IPS-NIHi7 (cell line): ENCODE measurements at regions not wholly inside any gene's neighbourhood (a gene's known extent, or its start where the extent isn't known, plus 50 kb on each side); places are given as distances from the start of the nearest gene placed in this dataset.
"Not testable (repeated sequence)": the region's sequence is repeated elsewhere in the genome, so short reads cannot be mapped to it uniquely, and the experiment has no call there.

Source experiments
- DNase-seq: peaks from one replicate; pipeline ENCODE4 v3.0.0; 2012; ENCODE audit warnings: mixed read lengths; ENCODE audit errors: extremely low spot score

DNA sequence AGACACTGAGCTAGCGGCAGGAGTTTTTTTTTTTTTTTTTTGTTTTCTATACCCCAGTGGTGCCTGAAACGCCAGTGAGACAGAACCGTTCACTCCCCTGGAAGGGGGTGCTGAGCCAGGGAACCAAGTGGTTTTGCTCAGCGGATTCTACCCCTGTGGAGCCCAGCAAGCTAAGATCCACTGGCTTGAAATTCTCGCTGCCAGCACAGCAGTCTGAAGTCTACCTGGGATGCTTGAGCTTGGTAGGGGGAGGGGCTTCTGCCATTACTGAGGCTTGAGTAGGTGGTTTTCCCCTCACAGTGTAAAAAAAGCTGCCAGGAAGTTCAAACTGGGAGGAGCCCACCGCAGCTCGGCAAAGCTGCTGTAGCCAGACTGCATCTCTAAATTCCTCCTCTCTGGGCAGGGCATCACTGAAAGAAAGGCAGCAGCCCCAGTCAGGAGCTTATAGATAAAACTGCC, 173.0 kb downstream of the DMAC1 start:
- not testable (repeated sequence) for DNase-seq

DNA sequence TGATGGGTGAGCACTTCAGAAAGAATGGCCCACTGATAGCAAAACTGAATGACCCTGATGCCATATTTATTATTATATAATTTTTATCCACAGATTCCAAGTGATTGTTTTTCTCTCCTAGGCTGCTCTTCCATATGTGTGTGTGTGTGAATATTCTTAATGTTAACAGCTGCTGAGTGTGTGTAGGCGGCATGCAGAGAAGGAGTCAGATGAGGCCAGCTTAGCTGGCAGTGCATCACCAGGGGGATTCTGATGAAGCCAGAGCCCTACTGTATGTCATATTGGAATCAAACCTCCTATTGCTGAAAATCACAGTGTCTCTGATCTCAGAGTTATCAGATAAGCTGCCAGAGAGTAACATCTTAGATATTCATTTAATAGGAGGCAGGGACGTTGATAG, 177.1 kb downstream of the DMAC1 start:
- no peak for DNase-seq

DNA sequence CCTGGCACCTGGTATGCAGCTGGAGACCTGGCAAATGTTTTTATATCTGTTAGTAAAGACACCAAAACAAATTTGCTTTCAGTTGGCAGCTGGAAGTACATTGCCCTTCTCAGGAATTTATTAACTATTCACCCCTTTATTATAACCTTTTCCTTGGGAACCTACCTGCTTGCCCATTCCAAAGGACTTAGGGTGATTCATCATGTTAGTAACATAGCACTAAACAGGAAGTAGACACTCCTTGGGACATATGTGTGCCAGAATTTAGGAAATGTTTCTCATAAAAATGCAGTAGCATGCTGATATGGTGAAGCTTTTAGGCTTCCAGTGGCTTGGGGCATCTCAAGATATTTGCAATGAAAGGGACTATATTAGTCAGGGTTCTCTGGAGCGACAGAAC, 184.2 kb downstream of the DMAC1 start:
- no peak for DNase-seq

DNA sequence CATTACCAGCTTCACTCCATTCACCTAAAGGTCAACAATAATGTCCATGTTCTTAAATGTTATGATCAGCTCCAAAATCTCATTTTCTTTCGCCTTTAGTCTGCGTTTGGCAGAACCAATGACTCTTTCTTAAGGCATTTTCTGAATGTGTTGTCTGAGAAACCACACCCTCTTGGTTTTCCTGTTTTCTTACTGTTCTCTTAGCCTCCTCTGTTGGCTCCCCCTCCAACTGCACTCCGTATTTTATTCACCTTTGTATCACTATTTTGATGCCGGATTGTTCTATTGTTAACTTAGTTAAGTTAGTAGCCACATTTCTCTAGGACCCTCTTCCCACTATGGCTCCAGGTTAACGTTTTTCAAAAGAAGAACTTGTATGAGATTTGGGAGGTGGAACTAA, 185.6 kb downstream of the DMAC1 start:
- DNase-seq, result no peak

DNA sequence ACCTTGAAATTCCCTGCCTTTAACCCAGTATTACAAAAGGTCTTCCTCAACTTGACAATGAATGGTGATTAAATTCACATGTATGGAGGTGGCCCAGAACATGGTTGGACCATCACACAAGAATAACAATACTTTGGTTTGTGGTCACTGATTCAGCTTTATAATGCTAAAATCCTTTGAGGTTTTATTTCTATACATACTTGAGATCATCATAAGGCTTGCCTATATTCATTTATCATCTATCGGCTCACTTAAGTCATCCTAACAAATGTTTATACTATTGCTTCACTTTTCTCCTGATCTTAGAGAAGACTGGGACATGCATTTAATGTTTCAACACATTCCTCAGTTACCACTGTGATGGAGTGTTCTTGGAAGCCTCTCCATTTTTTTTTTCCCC, 191.3 kb downstream of the DMAC1 start:
- DNase-seq, result no peak

DNA sequence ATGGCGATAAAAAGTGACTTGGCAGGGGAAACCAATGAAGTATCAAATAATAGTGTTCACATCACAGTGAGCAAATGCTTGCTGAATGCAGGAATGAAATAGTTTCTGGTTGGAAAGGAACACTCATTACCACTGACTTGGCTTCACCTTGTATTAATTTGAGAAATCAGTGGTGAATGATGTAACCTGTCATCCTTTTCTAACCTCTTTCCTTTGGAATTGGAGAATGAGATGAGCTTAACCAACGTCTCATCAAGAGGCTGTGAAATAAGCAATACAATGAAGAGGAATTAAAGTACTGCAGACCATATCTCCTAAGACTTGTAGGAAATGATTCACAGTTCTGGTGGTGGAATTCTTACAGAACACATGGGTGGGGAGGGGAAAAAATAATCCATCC, 192.2 kb downstream of the DMAC1 start:
- no peak for DNase-seq

DNA sequence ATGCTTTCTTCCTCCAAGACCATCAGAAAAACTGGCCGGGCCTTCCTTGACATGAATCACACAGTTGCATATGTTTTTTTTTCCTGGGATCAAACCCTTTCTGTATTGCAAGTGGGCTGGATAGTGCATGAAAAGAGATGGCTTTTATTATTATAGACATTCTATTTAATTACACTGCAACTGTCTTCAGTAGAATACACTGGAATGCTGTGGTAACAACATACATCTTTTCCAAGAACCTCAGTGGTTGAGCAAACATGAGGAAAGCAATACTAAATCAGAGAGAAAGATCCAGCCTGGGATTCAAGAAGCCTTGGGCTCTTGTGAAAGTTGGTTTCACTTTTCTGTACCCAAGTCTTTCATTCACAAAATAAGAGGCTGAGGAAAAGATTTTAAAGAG, 193.0 kb downstream of the DMAC1 start:
- DNase-seq, result no peak

DNA sequence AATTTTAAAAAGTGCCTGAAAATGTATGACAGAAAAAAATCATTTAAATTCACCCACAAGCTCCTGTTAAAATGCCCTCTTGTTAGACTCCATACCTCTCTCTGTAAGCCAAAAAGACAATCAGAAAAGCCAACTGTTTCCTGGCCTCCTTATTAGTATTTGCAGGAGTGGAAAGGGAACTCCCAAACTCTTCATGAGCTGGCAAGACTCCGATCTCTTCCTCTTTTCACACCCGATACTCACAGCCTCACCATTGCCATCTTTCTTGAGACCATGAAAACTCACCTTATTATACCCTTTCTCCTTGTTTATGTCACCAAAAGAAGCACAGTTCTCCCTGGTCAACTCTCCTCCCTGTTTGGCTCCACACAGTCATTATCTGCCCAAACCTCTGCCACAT, 197.8 kb downstream of the DMAC1 start:
- DNase-seq, result no peak

DNA sequence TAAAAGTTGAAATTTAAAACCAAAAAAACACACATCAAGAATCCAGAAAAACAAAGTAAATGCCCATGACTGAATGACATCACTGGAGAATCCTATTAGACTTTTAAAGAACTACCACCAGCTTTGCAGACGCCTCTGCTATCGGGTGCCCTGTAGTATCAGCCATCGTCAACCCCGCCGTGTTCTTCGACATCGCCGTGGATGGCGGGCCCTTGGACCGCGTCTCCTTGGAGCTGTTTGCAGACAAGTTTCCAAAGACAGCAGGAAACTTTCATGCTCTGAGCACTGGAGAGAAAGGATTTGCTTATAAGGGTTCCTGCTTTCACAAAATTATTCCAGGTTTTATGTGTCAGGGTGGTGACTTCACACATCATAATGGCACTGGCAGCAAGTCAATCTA, 201.9 kb downstream of the DMAC1 start:
- DNase-seq, result no peak

DNA sequence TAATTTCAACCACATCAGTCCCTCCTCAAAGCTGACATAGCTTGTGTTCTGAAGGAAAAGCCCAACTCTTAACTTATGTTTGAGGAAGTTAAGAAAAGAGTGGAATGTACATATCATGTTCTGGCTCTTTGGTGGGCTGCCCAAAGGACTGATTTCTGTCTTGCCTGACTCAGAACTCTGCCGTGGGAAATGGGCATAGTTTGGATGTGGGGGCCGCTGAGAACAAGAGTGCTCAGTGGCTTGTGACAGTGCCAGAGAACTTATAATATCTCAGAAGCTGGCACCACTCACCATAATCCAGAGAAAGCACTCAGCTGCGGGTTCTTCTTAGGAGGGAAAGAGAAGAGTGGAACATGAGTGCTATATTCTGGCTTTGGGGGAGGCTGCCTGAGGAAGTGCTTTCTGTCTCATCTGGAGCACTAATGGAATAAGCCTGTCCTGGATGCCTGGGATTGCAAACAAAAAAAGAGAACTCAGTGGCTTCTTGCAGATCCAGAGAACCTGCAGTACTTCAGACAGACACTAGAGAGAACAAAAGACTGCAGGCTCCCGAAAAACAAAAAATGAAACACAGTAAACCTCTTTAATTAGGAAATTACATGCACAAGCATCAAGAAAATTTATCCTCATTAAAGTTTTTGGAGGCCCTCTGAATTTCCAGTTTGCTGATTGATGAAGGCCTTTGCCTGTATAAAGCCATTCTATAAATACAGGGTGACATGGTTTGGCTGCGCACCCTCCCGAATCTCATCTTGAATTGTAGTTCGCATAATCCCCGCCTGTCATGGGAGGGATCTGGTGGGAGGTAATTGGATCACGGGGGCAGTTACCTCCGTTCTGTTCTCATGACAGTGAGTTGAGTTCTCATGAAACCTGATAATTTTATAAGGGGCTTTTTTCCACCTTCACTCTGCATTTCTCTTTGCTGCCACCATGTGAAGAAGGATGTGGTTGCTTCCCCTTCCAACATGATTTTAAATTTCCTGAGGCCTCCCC, 207.0 kb downstream of the DMAC1 start:
- peak; percentile 68 for DNase-seq

DNA sequence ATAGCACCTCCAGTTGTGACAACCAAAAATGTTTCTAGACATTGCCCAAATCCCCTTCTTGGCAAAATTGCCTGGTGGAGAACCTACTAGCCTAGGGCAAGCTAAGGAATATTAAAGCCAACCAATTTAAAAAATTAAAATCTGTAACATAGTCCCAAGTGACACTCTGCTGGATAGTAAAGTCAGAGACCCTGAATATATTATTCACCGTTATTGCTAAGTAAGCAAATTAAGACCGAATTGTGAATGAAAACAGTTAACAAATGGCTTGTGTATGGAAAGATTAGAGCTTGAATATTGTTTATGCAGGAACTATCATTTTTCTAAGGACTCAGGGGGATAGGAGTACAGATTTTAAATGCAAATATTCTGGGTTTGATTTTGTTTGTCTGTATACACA, 208.1 kb downstream of the DMAC1 start:
- DNase-seq, result no peak

DNA sequence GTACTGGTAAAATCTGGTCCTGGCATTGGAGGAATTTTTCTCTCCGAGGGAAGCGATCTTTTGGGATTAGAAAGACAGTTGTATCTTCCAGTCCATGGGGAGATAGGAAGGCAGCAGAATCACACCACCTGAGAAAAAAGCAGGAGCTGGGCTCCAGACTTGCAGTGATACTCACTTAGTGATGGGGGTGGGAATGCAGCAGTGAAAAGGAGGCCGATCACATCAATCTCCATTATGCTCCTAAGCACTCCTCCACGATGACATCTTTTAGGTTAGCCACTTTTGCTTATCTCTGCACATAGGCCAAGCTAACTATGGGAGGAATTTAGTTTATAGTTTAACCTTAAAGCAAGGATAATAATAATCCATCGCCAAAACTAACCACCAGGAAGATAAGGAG, 219.0 kb downstream of the DMAC1 start:
- no peak for DNase-seq

DNA sequence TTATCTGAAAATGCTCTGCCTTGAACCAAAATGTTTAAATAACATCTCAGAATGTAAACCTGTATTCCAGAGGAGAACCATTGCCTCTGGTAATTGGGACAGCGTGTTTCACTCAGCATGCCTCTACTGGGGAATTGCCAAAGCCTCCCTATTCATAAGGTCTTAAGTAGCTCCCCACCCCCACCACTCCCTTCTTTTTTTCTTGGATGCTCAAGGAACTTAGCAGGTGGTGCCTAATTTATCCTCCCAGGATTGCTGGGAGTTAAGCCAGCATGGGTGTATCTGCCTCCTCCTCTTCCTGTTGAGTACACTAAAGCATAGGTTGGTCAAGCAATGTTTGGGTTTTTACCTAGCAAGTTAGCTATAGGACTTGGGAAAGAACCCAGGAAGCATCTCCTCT, 220.2 kb downstream of the DMAC1 start:
- DNase-seq, result peak; percentile 12

DNA sequence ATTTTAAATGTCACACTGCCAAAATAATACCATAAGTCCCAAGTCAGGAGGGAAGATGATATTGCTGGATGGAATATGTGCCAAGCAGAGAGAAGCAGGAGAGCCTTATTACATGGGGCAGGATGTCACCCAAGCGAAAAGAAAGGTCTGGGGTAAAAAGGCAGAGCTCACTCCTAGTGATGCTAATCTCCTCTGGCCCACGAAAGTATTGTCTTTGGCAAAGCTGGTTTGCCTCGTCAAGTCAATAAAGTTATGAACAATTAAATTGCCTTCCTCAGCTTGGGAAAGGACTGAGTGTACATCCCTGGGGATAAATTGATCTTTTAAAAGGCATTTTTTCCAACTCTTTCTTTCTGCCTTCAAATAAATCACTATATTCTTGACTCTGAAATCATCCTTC, 220.6 kb downstream of the DMAC1 start:
- DNase-seq, result no peak

DNA sequence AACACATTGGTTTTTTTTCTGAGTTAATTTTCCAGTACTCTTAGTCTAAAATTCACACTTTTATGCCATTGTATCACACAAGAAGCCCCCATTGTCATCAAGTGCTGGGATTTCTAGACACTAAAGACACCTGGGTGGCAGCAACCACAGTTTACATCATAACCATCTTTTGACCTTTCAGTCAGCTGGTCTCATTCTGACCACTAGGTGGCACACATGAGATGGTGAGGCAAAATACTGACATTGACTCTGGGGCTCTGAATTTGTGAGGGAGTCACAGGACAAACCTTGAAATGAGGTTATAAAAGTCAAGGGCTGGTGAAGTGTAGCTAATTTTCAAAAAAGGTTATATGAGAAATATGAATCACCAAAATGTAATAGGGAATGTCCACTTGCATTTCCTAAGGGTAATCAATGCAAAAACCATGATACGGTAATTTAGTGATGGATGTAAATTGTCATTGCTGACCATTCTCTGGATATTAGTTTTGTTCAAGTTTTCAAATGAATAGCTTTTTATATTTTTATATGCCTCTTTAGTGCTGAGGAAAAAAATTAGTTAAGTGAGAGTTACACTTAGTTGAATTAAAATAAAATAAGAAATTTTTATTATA, 229.4 kb downstream of the DMAC1 start:
- peak; percentile 47 for DNase-seq

DNA sequence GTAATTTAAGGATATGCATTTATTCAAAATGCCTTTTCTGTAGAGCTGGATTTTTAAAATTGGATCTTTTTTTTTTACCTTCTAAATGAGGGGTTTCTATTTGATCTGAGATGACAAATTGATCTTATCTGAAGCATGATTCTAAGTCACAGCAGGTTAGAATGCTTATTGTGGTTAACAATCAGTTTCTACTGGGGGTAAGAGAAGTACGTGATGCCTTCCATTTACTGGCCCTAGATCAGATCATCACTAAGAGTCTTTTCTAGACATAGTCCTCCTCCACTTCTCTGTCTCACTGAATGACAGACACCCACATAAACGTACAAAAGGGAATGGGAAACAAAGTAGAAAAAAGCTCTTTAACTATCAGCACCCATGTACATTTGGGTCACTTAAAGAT, 231.9 kb downstream of the DMAC1 start:
- DNase-seq, result no peak

DNA sequence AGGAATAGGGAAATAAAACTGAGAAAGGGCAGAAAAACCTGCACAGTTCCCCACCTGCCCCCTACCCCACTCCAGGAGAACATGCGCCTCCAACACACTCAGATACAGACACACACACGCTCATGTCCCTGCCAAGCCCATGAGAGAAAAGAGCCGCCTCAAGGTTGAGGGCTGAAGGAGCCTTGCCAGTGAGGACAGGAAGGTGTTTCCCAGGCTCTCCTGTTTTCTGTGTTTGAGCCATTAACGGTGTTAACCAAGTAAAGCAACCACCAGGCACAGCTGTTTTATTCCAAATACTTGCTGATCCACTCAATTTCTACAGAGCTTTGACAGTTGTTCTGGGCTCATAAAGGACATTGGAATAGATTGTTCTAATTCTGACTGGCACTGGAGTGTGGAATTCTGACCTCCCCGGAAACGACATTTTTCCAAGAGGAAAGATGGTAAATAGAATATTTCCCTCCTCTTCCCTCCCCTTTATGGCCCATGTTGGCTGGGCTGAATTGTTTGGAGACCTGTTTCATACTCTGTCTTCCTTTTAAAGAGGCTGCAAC, 238.0 kb downstream of the DMAC1 start:
- DNase-seq, result no peak

DNA sequence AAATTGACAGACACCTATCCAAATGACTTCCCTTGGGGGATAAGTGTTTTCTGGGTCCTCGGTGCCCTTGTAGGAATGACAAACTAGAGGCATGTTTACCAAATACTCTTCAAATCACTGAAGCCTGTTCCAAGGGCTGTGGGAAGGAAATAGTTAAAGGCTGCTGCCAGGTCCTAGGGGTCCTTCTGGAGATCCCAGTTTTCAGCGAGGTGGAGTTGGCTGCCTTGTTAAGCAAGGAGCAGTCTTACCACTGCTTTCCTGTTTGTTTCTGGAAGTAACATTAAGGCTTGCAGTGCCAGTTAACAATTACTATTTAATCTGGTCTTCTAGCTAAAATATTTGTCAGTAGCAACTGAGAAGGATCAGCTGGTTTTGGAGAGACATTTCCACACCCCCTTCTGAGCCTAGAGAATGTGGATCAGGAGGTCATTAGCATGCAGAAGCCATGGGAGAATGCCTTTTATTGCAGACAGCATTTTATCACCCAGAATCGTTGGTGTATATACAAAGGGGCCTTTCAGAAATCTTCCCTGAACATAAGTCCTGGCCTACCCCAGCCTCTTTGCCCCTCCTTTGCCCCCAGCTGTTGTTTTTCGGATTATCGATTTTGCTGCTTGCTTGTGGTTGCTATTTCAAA, 238.8 kb downstream of the DMAC1 start:
- peak; percentile 24 for DNase-seq

DNA sequence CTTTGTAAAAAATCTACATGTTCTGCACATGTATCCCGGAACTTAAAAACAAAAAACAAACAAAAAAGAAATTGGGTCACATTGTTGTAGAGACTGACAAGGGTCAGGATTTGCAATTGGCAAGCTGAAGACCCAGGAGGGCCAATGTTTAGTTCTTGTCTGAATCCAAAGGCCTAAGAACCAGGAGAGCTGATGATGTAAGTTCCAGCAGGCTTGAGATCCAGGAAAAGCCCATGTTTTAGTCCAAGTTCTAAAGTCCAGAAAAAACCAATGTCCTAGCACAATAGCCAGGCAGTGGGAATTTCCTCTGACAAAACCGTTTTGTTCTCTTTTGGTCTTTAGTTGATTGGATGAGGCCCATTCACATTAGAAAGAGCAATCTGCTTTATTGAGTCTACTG, 244.9 kb downstream of the DMAC1 start:
- no peak for DNase-seq

DNA sequence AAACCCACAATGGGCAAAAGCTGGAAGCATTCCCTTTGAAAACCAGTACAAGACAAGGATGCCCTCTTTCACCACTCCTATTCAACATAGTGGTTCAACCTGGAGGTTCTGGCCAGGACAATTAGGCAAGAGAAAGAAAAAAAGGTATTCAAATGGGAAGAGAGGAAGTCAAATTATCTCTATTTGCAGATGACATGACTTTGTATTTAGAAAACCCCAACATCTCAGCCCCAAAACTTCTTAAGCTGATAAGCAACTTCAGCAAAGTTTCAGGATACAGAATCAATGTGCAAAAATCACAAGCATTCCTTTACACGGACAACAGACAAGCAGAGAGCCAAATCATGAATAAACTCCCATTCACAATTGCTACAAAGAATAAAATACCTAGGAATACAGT, 246.9 kb downstream of the DMAC1 start:
- not testable (repeated sequence) for DNase-seq

DNA sequence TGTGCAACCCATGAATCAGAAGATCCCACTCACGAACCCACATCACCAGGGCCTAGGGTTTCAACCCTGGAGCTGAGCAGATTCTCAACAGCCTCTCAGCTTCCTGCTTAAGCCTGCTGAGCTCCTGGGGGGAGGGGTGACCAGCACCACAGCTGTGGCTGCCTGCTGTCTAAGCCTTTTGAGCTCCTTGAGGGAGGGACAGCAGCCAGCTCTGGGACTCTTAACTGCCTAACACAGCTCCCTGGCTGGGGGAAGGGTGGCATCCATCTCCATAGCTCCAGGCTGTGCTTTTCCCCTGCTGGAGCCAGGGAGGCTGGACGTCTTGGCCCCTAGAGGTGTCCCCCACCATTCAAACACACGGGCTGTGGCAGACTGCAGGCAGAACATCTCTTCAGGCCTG, 250.3 kb downstream of the DMAC1 start:
- peak; percentile 35 for DNase-seq

DNA sequence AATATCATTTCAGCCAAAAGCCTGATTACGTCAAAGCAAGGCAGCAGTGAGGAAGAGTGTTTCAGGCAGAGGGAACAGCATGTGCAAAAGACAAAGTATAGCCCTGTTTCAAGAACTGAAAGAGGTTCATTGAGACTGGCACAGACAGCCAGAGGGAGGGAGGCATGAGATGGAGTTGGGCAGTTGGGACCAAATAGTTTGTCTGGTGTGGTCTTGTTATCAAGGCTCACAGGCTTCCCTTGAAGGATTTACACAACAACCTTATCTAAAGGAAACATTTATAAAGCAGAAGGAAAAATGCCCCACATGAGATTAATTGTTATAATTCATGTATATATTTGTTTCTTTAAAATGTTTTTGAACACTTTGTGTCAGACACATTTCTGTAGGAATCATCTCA, 253.3 kb downstream of the DMAC1 start:
- DNase-seq, result no peak
